GM12892 (cell line): ENCODE measurements at regions not wholly inside any gene's neighbourhood (a gene's known extent, or its start where the extent isn't known, plus 50 kb on each side); places are given as distances from the start of the nearest gene placed in this dataset.

Experiments used
- DNase-seq: peaks from one replicate; pipeline ENCODE4 v3.0.0; 2011; ENCODE audit not compliant: insufficient read length
- FAIRE-seq: peaks from 2 replicates; lab custom pipeline; 2011; peaks lifted over from hg19 to GRCh38; lab: Jason Lieb, UNC
- POLR2A ChIP-seq: IDR thresholded peaks from 2 replicates; pipeline ENCODE4 v1.6.1; 2011; ENCODE audit warnings: low read depth, low read length, control low read depth
- POLR2AphosphoS5 ChIP-seq: IDR thresholded peaks from 2 replicates; pipeline ENCODE4 v1.6.1; 2011; ENCODE audit warnings: low read depth, low read length, control low read depth
- TAF1 ChIP-seq: IDR thresholded peaks from 2 replicates; pipeline ENCODE4 v1.6.1; 2011; ENCODE audit warnings: low read depth, mild to moderate bottlenecking, control low read depth, low read length, borderline replicate concordance

GRCh38 chr10:124288928-124289850 is 129.5 kb downstream of the OAT start:
- TF ChIP-seq POLR2A (no peak), TAF1 (no peak)
- no peak for DNase-seq
- FAIRE-seq, result no peak

- TF ChIP-seq POLR2AphosphoS5 (no peak), POLR2A (no peak), TAF1 (no peak)
- DNase-seq (no peak), FAIRE-seq (no peak)
Observed at GRCh38 chr10:124288486-124288885, 130.2 kb downstream of the OAT start.

- FAIRE-seq (no peak), DNase-seq (no peak)
- TF ChIP-seq POLR2AphosphoS5 (no peak), POLR2A (no peak), TAF1 (no peak)
Observed at GRCh38 chr10:124287791-124288190, 130.9 kb downstream of the OAT start.

GRCh38 chr10:124287071-124287685 is 131.5 kb downstream of the OAT start:
- no peak for FAIRE-seq
- TF ChIP-seq POLR2AphosphoS5 (no peak), POLR2A (no peak), TAF1 (no peak)
- no peak for DNase-seq

GRCh38 chr10:124286621-124287020 is 132.1 kb downstream of the OAT start:
- TF ChIP-seq TAF1 (no peak), POLR2AphosphoS5 (no peak), POLR2A (no peak)
- DNase-seq (no peak), FAIRE-seq (no peak)

- FAIRE-seq, result no peak
- TF ChIP-seq TAF1 (no peak), POLR2AphosphoS5 (no peak), POLR2A (no peak)
- DNase-seq, result no peak
Observed at GRCh38 chr10:124285587-124286527, 132.9 kb downstream of the OAT start.

GRCh38 chr10:124283949-124284250 is 134.8 kb downstream of the OAT start:
- TF ChIP-seq POLR2A, result no peak
- no peak for TF ChIP-seq POLR2AphosphoS5
- TF ChIP-seq TAF1, result no peak
- DNase-seq (no peak), FAIRE-seq (no peak)

- TF ChIP-seq POLR2AphosphoS5, result no peak
- no peak for TF ChIP-seq POLR2A
- TF ChIP-seq TAF1, result no peak
- FAIRE-seq (no peak), DNase-seq (no peak)
Observed at GRCh38 chr10:124283215-124283948, 135.3 kb downstream of the OAT start.

- FAIRE-seq, result no peak
- no peak for TF ChIP-seq POLR2AphosphoS5
- no peak for TF ChIP-seq POLR2A
- no peak for TF ChIP-seq TAF1
Observed at GRCh38 chr10:124282326-124282725, 136.4 kb downstream of the OAT start.

GRCh38 chr10:124281666-124282065 is 137.1 kb downstream of the OAT start:
- DNase-seq (no peak), FAIRE-seq (no peak)
- no peak for TF ChIP-seq POLR2A
- no peak for TF ChIP-seq POLR2AphosphoS5
- TF ChIP-seq TAF1, result no peak

More at GRCh38 chr10:124282326-124282725, 136.4 kb downstream of the OAT start:
- no peak for DNase-seq

GRCh38 chr10:124280916-124281315 is 137.8 kb downstream of the OAT start:
- no peak for DNase-seq

More at GRCh38 chr10:124280916-124281315, 137.8 kb downstream of the OAT start:
- no peak for FAIRE-seq
- no peak for TF ChIP-seq POLR2A
- no peak for TF ChIP-seq POLR2AphosphoS5
- TF ChIP-seq TAF1, result no peak
